ENCODE measurements at regions not wholly inside any gene's neighbourhood (a gene's known extent, or its start where the extent isn't known, plus 50 kb on each side); places are given as distances from the start of the nearest gene placed in this dataset.

DNA sequence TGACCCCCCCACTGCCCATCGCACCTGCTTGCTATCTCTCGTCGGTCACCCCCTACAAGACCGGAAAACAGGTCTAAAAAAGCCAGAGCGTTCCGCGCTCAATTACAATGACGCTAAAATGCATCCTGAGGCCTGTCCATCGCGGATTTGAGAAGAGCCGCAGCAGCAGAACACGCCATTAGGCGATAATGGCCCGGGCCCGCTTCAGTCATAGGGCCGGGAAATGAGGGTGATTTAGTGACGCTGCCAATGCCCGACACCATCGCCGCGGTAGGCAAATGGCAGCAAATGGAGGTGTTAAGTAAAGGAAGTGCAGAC, 64.1 kb upstream of the SSX2IP start:
- TF ChIP-seq CTCF (IDR thresholded peaks at IDR 0.05; ENCODE audit: low read depth, low read length): no peak
- no peak for DNase-seq (ENCODE audit: extremely low read depth, low read depth)

DNA sequence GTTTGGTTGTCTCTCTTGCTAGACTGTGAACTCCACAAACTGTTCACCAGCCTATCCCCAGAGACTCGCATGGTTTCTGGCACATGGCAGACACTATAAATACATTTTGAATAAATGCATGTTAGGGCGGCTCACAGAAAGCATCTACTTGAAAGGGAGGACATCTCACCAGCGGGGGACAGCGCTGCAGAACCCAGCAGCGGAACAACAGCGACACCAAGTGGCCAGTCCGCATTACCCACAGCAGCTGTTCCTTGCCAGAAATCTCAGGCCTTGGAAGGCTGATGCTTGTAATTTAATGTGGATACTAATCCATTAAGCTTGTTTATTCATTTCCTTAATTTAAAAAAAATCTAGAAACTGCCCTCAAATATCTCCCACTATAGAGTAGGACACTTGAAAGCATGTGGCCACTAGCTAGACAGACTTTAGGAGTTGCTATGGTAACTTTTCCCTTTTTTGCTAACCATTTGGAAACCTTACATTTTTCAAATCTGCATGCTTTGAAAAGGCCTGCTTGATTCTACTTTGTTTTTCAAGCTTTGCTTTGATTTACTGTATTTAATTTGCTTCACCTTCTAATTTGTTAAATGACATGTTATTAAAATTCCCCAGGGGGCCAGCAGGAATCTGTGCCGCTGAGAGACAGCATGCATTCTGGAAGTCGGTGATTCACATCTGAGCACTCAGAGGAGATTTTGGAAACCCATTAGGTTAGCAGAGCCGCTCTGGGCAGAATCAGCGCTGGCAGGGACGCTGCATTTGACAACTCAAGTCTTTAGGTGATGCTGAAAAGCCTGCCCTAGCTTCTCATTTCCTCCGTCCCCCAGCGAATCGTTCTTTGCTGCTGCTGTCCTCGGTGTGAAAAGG, 63.5 kb upstream of the SSX2IP start:
- DNase-seq (ENCODE audit: extremely low read depth, low read depth): peak; percentile 37
- TF ChIP-seq CTCF (IDR thresholded peaks at IDR 0.05; ENCODE audit: low read depth, low read length): peak; percentile 99

- no peak for TF ChIP-seq CTCF (IDR thresholded peaks at IDR 0.05; ENCODE audit: low read depth, low read length)
- DNase-seq (ENCODE audit: extremely low read depth, low read depth): no peak
These were observed 60.0 kb upstream of the SSX2IP start for GRCh38 chr1:84750110-84750730.

DNA sequence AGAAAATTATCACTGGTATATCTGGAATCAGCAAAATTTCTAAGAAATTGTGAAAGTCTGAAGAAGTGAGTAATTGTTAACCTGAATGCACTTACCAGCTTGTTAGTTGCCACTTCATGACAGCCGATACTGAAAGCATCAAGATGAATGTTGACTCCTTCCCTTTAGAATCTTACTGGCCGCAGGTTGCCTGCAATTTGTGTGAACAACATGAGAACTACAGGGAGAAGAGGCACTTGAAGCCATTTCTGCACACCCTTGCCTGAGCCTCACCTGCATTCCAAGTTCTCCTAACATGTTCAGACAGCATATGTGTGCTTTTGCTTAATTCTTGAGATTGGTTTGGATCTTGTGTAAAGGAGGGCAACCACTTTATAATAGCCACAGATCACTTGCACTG, 59.2 kb upstream of the SSX2IP start:
- no peak for TF ChIP-seq CTCF (IDR thresholded peaks at IDR 0.05; ENCODE audit: low read depth, low read length)
- DNase-seq (ENCODE audit: extremely low read depth, low read depth): no peak

GRCh38 chr1:84748364-84748763, 58.1 kb upstream of the SSX2IP start:
- no peak for DNase-seq (ENCODE audit: extremely low read depth, low read depth)
- TF ChIP-seq CTCF (IDR thresholded peaks at IDR 0.05; ENCODE audit: low read depth, low read length): no peak

DNA sequence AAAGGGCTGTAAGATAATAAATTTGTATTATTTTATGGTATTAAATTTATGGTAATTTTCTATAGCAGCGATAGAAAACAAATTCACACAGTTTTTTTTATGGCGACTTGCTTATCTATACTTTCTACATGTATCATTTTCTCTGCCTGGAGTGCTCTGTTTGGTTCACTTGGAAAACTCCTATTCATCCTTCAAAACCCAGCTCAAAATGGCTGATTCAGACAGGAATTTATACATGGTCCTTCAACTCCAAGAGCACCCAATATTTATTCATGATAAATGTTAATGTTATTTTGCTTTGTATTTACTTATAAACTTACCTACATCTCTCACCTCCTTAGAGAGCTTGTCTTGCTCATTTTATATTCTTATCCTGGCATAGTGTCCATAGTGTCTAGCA, 55.6 kb upstream of the SSX2IP start:
- TF ChIP-seq CTCF (IDR thresholded peaks at IDR 0.05; ENCODE audit: low read depth, low read length): no peak
- DNase-seq (ENCODE audit: extremely low read depth, low read depth): no peak

DNA sequence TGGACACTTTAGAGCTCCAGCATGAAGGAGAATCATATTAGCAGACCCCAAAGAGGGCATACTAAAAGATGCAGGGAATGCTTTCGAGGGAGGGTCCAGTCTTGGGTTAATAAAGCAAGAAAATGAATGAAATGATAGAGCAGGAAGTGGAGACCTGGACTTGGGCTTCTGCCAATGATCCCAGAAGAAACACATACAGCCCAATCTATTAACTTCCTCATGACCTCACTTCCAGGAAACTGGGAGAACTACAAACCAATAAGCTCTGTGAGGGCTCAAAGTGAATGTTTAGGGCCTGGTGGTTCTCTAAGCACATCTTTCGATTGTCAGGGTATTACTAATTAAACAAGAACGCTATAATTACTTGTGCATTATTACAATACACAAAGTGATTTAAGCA, 53.6 kb upstream of the SSX2IP start:
- TF ChIP-seq CTCF (IDR thresholded peaks at IDR 0.05; ENCODE audit: low read depth, low read length): no peak

More for the DNA sequence above, 53.6 kb upstream of the SSX2IP start:
- DNase-seq (ENCODE audit: extremely low read depth, low read depth): no peak
